Endodermal cell (in vitro differentiated cells): ENCODE measurements at regions not wholly inside any gene's neighbourhood (a gene's known extent, or its start where the extent isn't known, plus 50 kb on each side); places are given as distances from the start of the nearest gene placed in this dataset.

Experiments
- DNase-seq: peaks from one replicate; pipeline ENCODE4 v3.0.0-alpha.2; 2017
- H3K27ac ChIP-seq: 2 replicates; pipeline ENCODE4 v1.5.1; 2013; ENCODE audit warnings: mild to moderate bottlenecking, low read depth, low read length, moderate library complexity
- H3K27me3 ChIP-seq: 2 replicates; pipeline ENCODE4 v1.6.1; 2013; ENCODE audit warnings: mild to moderate bottlenecking, low read length, moderate library complexity; ENCODE audit not compliant: insufficient read depth, control insufficient read depth, poor library complexity, severe bottlenecking
- H3K36me3 ChIP-seq: 2 replicates; pipeline ENCODE4 v1.7.0; 2013; ENCODE audit warnings: mild to moderate bottlenecking, low read length, moderate library complexity; ENCODE audit not compliant: control insufficient read depth, insufficient read depth
- H3K4me1 ChIP-seq: one replicate; pipeline ENCODE4 v1.7.0; 2013; ENCODE audit warnings: low read length; ENCODE audit not compliant: control insufficient read depth, insufficient read depth
- H3K4me3 ChIP-seq: 2 replicates; pipeline ENCODE4 v1.5.1; 2013; ENCODE audit warnings: mild to moderate bottlenecking, low read length, moderate library complexity
- H3K9ac ChIP-seq: 2 replicates; pipeline ENCODE4 v1.6.1; 2013; ENCODE audit warnings: mild to moderate bottlenecking, low read length, moderate library complexity; ENCODE audit not compliant: poor library complexity, severe bottlenecking; ENCODE audit errors: extremely low read depth
- H3K9me3 ChIP-seq: 2 replicates; pipeline ENCODE4 v1.6.1; 2013; ENCODE audit warnings: mild to moderate bottlenecking, low read length, moderate library complexity; ENCODE audit not compliant: control insufficient read depth
- H3K27ac Mint-ChIP-seq: 2 replicates; pipeline ENCODE4 v1.8.0; 2020; ENCODE audit warnings: mixed read lengths
- H3K27me3 Mint-ChIP-seq: 2 replicates; pipeline ENCODE4 v1.8.0; 2021; ENCODE audit warnings: mild to moderate bottlenecking, mixed read lengths; ENCODE audit not compliant: insufficient read depth
- H3K36me3 Mint-ChIP-seq: 2 replicates; pipeline ENCODE4 v1.8.0; 2020; ENCODE audit warnings: low read depth, mixed read lengths
- H3K4me1 Mint-ChIP-seq: 2 replicates; pipeline ENCODE4 v1.8.0; 2020; ENCODE audit warnings: mixed read lengths
- H3K4me3 Mint-ChIP-seq: 2 replicates; pipeline ENCODE4 v1.8.0; 2020; ENCODE audit warnings: mild to moderate bottlenecking, moderate library complexity, mixed read lengths
- H3K9me3 Mint-ChIP-seq: 2 replicates; pipeline ENCODE4 v1.8.0; 2020; ENCODE audit warnings: mild to moderate bottlenecking, mixed read lengths
- CTCF ChIP-seq: fragments of 200-600 bp; sonication (generic); conservative IDR thresholded peaks from 2 replicates; pipeline ENCODE4 v1.5.0; 2021; ENCODE audit warnings: antibody characterized with exemption, mild to moderate bottlenecking
- WGBS, 2 experiments: methylation state at CpG; one replicate each; pipeline versions ENCODE4 v1.1.5 to v1.1.7; 2013; ENCODE audit warnings: missing lambda C conversion rate in 2 of 2, mixed read lengths in 1 of 2; ENCODE audit not compliant: insufficient coverage in 1 of 2, insufficient read length in 1 of 2; 5-methylcytosine and 5-hydroxymethylcytosine counted together

GRCh38 chr2:66134138-66134701 lies 300.7 kb upstream of the MEIS1 start:
- Histone ChIP-seq H3K27me3 (no peaks in the 10 kb centered on the region), H3K36me3 (no peaks in the 10 kb centered on the region), H3K4me1 (no peaks in the 10 kb centered on the region), H3K9ac (no peak overlapping the region), H3K4me3 (no peak overlapping the region), H3K9me3 (peaks cover 13% of the 10 kb centered on the region), H3K27ac (no peak overlapping the region)
- Mint-ChIP-seq H3K36me3 (no peaks in the 10 kb centered on the region), H3K4me1 (no peaks in the 10 kb centered on the region), H3K27ac (no peak overlapping the region), H3K27me3 (peaks cover 5% of the 10 kb centered on the region), H3K9me3 (peaks cover 12% of the 10 kb centered on the region), H3K4me3 (no peak overlapping the region)
- DNase-seq: no peak
- WGBS, 2 experiments: 84% methylated on average over 4 of the region's 4 CpGs; no CpG with 5 or more reads in 1 of the 2 experiments
- no peak for TF ChIP-seq CTCF

- H3K4me3 Mint-ChIP-seq: no peak overlapping the region
- H3K4me3 ChIP-seq: no peak overlapping the region
- 91 to 100% methylated on average over 1 to 6 of the region's 6 CpGs for WGBS, 2 experiments
- H3K4me1 Mint-ChIP-seq: peaks cover 26% of the 10 kb centered on the region
- no peaks in the 10 kb centered on the region for H3K36me3 Mint-ChIP-seq
- H3K27ac ChIP-seq: no peak overlapping the region
- H3K36me3 ChIP-seq: no peaks in the 10 kb centered on the region
- peaks cover 8% of the 10 kb centered on the region for H3K4me1 ChIP-seq
- H3K9ac ChIP-seq: no peak overlapping the region
- peaks cover 6% of the 10 kb centered on the region for H3K27me3 Mint-ChIP-seq
- no peaks in the 10 kb centered on the region for H3K27me3 ChIP-seq
- H3K9me3 ChIP-seq: no peaks in the 10 kb centered on the region
- H3K27ac Mint-ChIP-seq: no peak overlapping the region
- H3K9me3 Mint-ChIP-seq: no peaks in the 10 kb centered on the region
- DNase-seq: peak; percentile 51
- TF ChIP-seq CTCF: peak; percentile 21
Observed at GRCh38 chr2:66127656-66128055, 307.3 kb upstream of the MEIS1 start.

DNA sequence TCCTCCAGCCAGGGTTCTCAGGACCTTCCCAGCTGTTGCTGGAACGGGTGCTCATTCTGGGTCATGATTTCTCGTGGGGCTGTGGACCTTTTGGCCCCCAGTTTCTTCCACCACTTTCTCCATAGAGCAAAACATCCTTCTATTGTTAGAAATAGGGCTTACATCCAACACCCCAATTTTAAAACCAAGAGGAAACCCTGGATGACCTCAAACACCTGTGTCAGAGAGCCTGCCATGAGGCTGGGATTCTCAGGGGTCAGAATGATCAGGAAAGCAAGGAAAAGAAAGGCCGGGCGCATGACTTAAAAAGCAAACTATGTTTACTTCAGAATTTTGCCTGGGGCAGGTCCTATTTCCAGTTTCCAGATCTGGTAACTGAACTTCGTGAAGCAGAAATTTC lies 307.9 kb upstream of the MEIS1 start:
- Mint-ChIP-seq H3K9me3 (no peaks in the 10 kb centered on the region), H3K4me3 (no peak overlapping the region), H3K36me3 (no peaks in the 10 kb centered on the region), H3K4me1 (peaks cover 27% of the 10 kb centered on the region), H3K27me3 (peaks cover 4% of the 10 kb centered on the region), H3K27ac (no peak overlapping the region)
- Histone ChIP-seq H3K27ac (no peak overlapping the region), H3K9ac (no peak overlapping the region), H3K27me3 (no peaks in the 10 kb centered on the region), H3K9me3 (no peaks in the 10 kb centered on the region), H3K4me1 (peaks cover 8% of the 10 kb centered on the region), H3K4me3 (no peak overlapping the region), H3K36me3 (no peaks in the 10 kb centered on the region)
- 93% methylated on average over 3 to 5 of the region's 5 CpGs for WGBS, 2 experiments
- TF ChIP-seq CTCF: no peak
- no peak for DNase-seq
